HEK293T (cell line): ENCODE measurements at regions not wholly inside any gene's neighbourhood (a gene's known extent, or its start where the extent isn't known, plus 50 kb on each side); places are given as distances from the start of the nearest gene placed in this dataset.

Experiments
- CTCF ChIA-PET: fragments of 350-600 bp; formaldehyde crosslinking; extraction: SDS; loops from one replicate; lab custom pipeline; 2021; ENCODE audit warnings: antibody characterized with exemption, inconsistent platforms; lab: Yijun Ruan, JAX
- POLR2A ChIA-PET: fragments of 350-600 bp; formaldehyde crosslinking; extraction: SDS; loops from one replicate; lab custom pipeline; 2020; ENCODE audit warnings: antibody characterized with exemption, inconsistent platforms; lab: Yijun Ruan, JAX
- DNase-seq: peaks from one replicate; pipeline ENCODE4 v3.0.0; 2012; ENCODE audit warnings: mixed read lengths; ENCODE audit errors: extremely low spot score
- ARNT ChIP-seq: fragments of 450-650 bp; IDR thresholded peaks from 2 replicates; pipeline ENCODE4 v1.6.1; 2017; ENCODE audit warnings: mild to moderate bottlenecking
- BHLHE40 ChIP-seq: fragments of 450-650 bp; IDR thresholded peaks from 2 replicates; pipeline ENCODE4 v1.6.1; 2016; ENCODE audit warnings: mild to moderate bottlenecking, moderate library complexity, borderline replicate concordance
- CTBP1 ChIP-seq: fragments of 450-650 bp; IDR thresholded peaks from 2 replicates; pipeline ENCODE4 v1.6.1; 2016; ENCODE audit warnings: borderline replicate concordance
- ELF4 ChIP-seq: fragments of 450-650 bp; IDR thresholded peaks from 2 replicates; pipeline ENCODE4 v1.6.1; 2017; ENCODE audit warnings: antibody characterized with exemption
- FOXA1 ChIP-seq: fragments of 450-650 bp; IDR thresholded peaks from 2 replicates; pipeline ENCODE4 v1.6.1; 2016; ENCODE audit warnings: mild to moderate bottlenecking
- FOXK2 ChIP-seq: fragments of 450-650 bp; IDR thresholded peaks from 2 replicates; pipeline ENCODE4 v1.6.1; 2016; ENCODE audit warnings: mild to moderate bottlenecking
- FOXM1 ChIP-seq: fragments of 450-650 bp; IDR thresholded peaks from 2 replicates; pipeline ENCODE4 v1.6.1; 2017; ENCODE audit warnings: mild to moderate bottlenecking, borderline replicate concordance
- HDGF ChIP-seq: fragments of 450-650 bp; IDR thresholded peaks from 2 replicates; pipeline ENCODE4 v1.6.1; 2017; ENCODE audit warnings: antibody characterized with exemption, borderline replicate concordance
- L3MBTL2 ChIP-seq: fragments of 450-650 bp; conservative IDR thresholded peaks from 2 replicates; pipeline ENCODE4 v1.6.1; 2016; ENCODE audit warnings: mild to moderate bottlenecking
- LEF1 ChIP-seq: fragments of 450-650 bp; IDR thresholded peaks from 2 replicates; pipeline ENCODE4 v1.6.1; 2017; ENCODE audit warnings: mild to moderate bottlenecking, borderline replicate concordance
- NFRKB ChIP-seq: fragments of 450-650 bp; IDR thresholded peaks from 2 replicates; pipeline ENCODE4 v1.6.1; 2016; ENCODE audit warnings: mild to moderate bottlenecking, moderate library complexity
- SP1 ChIP-seq: fragments of 450-650 bp; IDR thresholded peaks from 2 replicates; pipeline ENCODE4 v1.6.1; 2017
- SUZ12 ChIP-seq: fragments of 450-650 bp; IDR thresholded peaks from 2 replicates; pipeline ENCODE4 v1.6.1; 2016; ENCODE audit warnings: mild to moderate bottlenecking
- TARDBP ChIP-seq: fragments of 450-650 bp; IDR thresholded peaks from 2 replicates; pipeline ENCODE4 v1.6.1; 2016
- ZNF384 ChIP-seq: fragments of 450-650 bp; IDR thresholded peaks from 2 replicates; pipeline ENCODE4 v1.6.1; 2016
- TF ChIP-seq, protein P1 (sequence below): fragments of 450-650 bp; IDR thresholded peaks from 2 replicates; pipeline ENCODE4 v1.6.1; 2016

DNA sequence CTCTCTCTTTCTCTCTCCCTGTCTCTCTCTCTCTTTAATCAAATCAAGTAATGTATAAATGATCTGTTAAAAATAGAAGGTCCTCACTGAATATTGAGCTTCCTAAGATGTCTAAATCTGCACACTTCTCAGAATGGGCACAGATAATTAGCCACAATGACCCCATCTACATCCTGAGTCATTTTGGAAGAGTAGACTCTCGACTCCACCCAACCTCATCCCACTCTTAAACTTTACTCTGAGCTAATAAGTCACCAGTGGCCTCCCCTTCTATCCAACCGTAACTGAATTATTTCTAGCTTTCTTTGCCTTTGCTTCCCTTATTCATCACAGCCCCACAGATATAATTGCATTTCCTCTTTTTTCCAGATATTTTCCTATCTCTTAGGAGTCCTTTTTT, 326.5 kb upstream of the ZNF717 start:
- CTCF ChIA-PET: interaction anchor here (0.6 kb wide), 1 partner anchor 9 kb away, joined by 3 read pairs; no protein-coding TSS in a partner anchor
- DNase-seq: no peak
- POLR2A ChIA-PET: no interaction called here
- TF ChIP-seq L3MBTL2: no peak
- TF ChIP-seq ELF4: no peak
- no peak for TF ChIP-seq ARNT
- TF ChIP-seq FOXA1: no peak
- TF ChIP-seq CTBP1: no peak
- TF ChIP-seq ZNF384: no peak
- TF ChIP-seq LEF1: no peak
- no peak for TF ChIP-seq SUZ12
- TF ChIP-seq SP1: no peak
- TF ChIP-seq FOXM1: no peak
- no peak for TF ChIP-seq HDGF
- no peak for TF ChIP-seq BHLHE40

DNA sequence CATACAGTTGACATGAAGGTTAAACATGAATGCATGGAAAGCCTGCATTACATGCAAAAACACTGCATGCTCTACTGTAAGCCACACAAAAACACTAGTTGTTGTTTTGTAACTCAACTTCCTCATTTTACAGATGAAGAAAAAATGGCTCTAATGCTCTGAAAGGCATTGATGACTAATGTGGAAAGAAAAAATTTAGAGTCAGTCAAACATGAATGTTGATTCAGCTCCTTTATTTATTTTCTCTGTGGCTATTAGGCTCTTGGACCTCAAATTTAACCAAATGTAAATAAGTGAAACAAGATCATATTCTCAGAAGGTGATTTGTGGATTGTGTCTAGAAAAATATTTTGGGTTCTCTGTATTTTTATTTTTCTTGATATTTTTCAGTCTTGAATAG, 336.7 kb upstream of the ZNF717 start:
- no peak for TF ChIP-seq FOXM1
- no peak for TF ChIP-seq BHLHE40
- no peak for TF ChIP-seq FOXK2
- TF ChIP-seq L3MBTL2: no peak
- TF ChIP-seq SUZ12: no peak
- no peak for TF ChIP-seq FOXA1
- TF ChIP-seq CTBP1: no peak
- TF ChIP-seq ELF4: no peak
- TF ChIP-seq HDGF: no peak
- no peak for TF ChIP-seq SP1
- TF ChIP-seq NFRKB: no peak
- TF ChIP-seq TARDBP: no peak
- TF ChIP-seq, protein P1, sequence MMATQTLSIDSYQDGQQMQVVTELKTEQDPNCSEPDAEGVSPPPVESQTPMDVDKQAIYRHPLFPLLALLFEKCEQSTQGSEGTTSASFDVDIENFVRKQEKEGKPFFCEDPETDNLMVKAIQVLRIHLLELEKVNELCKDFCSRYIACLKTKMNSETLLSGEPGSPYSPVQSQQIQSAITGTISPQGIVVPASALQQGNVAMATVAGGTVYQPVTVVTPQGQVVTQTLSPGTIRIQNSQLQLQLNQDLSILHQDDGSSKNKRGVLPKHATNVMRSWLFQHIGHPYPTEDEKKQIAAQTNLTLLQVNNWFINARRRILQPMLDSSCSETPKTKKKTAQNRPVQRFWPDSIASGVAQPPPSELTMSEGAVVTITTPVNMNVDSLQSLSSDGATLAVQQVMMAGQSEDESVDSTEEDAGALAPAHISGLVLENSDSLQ: no peak
- TF ChIP-seq ZNF384: no peak
- no peak for DNase-seq
- ChIA-PET POLR2A (no interaction called here), CTCF (no interaction called here)

DNA sequence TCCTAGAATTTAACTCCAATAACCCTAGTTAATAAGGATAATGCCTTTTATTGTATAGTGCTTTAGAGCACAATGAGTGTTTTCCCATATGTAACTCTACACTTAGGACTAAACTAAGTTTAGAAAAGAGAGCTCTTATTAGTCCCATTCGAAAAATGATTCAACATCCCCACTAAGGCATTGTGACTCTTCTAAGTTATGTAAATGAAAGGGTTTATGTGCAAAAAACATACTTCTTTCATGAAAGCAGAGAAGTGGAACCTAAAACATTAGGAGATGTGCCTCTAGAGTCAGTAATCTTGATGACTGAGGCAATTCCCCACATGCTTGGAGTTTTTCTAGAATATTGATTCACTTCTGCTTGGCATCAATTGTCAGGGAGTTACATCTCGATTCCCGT, 344.1 kb upstream of the ZNF717 start:
- POLR2A ChIA-PET: no interaction called here
- no peak for DNase-seq
- CTCF ChIA-PET: no interaction called here
- no peak for TF ChIP-seq LEF1
- TF ChIP-seq BHLHE40: no peak
- TF ChIP-seq SUZ12: no peak
- no peak for TF ChIP-seq ELF4

DNA sequence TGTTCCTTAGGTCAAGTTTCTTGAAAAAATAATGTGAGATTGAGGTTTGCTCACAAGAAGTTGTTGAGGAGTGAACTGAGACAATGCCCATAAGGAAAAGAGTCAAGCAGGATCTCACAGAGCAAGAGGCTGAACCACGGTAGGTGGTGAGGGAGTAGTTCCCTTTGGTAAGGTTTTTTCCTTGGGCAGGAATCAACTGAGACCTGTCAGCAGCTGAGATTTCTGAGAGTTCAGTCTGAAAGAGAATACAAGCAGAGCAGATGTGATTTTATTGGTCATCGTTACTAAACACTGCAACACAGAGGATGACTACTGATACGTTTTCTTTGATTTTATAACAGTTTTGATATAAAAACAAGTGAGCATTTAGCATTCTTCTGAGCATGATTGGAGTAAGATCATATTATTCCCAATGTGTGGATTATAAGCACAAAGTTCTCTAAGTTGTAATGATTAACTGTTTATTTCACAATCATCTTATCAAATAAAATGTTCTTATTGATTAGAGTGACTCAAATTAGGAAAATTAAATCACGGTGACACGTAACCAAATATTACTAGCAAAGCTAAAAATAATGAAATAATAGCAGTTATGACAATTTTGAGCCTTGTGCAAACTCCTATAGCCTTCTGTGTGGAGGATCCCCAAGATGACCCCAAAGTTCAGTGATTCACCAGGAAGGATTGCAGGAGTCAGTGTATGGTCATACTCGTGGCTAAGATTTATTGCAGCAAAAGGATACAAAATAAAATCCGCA, 346.2 kb upstream of the ZNF717 start:
- POLR2A ChIA-PET: no interaction called here
- CTCF ChIA-PET: no interaction called here
- DNase-seq: no peak
- TF ChIP-seq NFRKB (no peak), FOXM1 (no peak), CTBP1 (no peak), SP1 (no peak), FOXA1 (no peak), SUZ12 (no peak), L3MBTL2 (no peak), ARNT (no peak), BHLHE40 (no peak), TARDBP (no peak), FOXK2 (no peak), ZNF384 (no peak), ELF4 (no peak), HDGF (no peak), LEF1 (no peak)
- TF ChIP-seq, protein P1: no peak

DNA sequence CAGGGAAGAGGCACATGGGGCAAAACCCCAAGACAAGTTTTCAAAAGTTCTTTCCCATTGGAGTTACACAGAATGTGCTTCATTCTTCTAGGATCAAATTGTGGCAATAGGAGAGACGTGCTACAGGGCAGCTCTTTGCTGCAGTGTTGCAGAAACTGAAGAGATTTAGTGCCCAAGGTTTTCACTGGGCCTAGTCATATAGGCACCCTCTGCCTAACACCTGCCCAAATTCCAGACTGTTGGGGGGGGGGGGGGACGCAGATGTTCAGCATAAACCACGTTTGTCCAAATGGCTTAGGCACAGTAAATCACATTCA, 346.8 kb upstream of the ZNF717 start:
- DNase-seq: no peak
- ChIA-PET CTCF (no interaction called here), POLR2A (no interaction called here)
- TF ChIP-seq NFRKB (no peak), FOXA1 (no peak), BHLHE40 (no peak), SP1 (no peak), L3MBTL2 (no peak)
- TF ChIP-seq, protein P1: no peak

DNA sequence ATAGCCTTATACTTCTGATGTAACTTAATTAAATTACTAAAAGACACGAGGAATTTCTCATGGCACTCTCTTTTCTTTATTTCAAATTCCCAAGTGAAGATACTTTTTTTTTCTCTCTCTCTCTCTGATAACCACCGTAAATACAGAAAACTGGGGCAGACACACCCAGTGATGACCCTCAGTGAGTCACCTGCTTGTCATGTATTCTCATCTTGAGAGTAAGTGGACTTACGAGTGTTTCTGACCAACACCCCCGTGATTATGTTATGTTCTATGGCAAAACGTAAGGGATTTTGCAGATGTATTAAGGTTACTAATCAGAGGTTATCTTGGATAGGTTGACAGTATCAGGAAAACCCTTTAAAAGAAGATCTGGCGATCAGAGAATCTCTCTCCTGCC, 348.8 kb upstream of the ZNF717 start:
- POLR2A ChIA-PET: no interaction called here
- TF ChIP-seq HDGF (no peak), FOXM1 (no peak), ELF4 (no peak), NFRKB (no peak), SUZ12 (no peak), SP1 (no peak), L3MBTL2 (no peak), ARNT (no peak), TARDBP (no peak), CTBP1 (no peak)
- TF ChIP-seq, protein P1: no peak
- no peak for DNase-seq
- CTCF ChIA-PET: no interaction called here
